ENCODE measurements at regions not wholly inside any gene's neighbourhood (a gene's known extent, or its start where the extent isn't known, plus 50 kb on each side); places are given as distances from the start of the nearest gene placed in this dataset.

- TF ChIP-seq POLR2A (IDR thresholded peaks at IDR 0.05) (no peak), CTCF (IDR thresholded peaks at IDR 0.05) (no peak)
These were observed 71.3 kb upstream of the SLC25A36 start for GRCh38 chr3:140870351-140870750.

Data from uterus (tissue), 2 donors.